ENCODE measurements at regions not wholly inside any gene's neighbourhood (a gene's known extent, or its start where the extent isn't known, plus 50 kb on each side); places are given as distances from the start of the nearest gene placed in this dataset.

DNA sequence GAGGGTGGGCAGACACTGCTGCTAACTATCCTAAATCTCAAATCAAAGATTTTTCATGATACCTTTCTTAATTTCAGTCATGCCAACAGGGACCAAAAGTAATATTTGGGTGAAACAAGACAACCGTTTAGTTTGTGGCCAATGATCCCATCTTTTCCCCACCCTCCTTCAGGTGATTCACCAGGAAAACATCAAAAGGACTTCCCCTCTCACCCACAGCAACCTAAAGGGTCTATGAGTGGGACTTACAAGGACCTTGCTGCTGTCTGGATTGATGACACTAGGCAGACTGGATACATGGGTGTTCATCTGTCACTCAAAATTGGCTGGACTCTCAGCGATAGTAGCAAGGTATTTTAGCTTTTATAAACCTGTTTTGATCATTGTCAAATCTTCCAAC is 62.0 kb upstream of the ZC3H12C start:
- Mint-ChIP-seq H3K27me3 (peaks cover 3% of the 10 kb centered on the region in 2 donors), H3K4me3 (no peak overlapping the region), H3K27ac (no peak overlapping the region), H3K4me1 (no peaks in the 10 kb centered on the region), H3K9me3 (no peaks in the 10 kb centered on the region), H3K36me3 (no peaks in the 10 kb centered on the region)
- H3K4me1 ChIP-seq (ENCODE audit: control insufficient read depth in 1 of 2, extremely low read depth in 1 of 2, insufficient read depth in 2 of 2, low read length in 2 of 2), result no peaks in the 10 kb centered on the region
- ChIA-PET POLR2A (no interaction called here), CTCF (no interaction called here)
- no peaks in the 10 kb centered on the region for H3K9me3 ChIP-seq
- no peaks in the 10 kb centered on the region for H3K36me3 ChIP-seq (ENCODE audit: control insufficient read depth in 2 of 2, extremely low read depth in 1 of 2, insufficient read depth in 1 of 2, low read length in 1 of 2)
- DNase-seq (no peak), ATAC-seq (replicated peaks in 1 of 4) (no peak)
- H3K27ac ChIP-seq (ENCODE audit: low read length), result no peak overlapping the region
- WGBS (ENCODE audit: insufficient coverage), result no CpG with 5 or more reads among the region's 2 CpGs
- H3K27me3 ChIP-seq (replicated peaks in 1 of 2; ENCODE audit: control insufficient read depth in 2 of 2, extremely low read depth in 1 of 2, insufficient read depth in 2 of 2, low read length in 1 of 2), result no peaks in the 10 kb centered on the region
- no peak overlapping the region for H3K4me3 ChIP-seq (ENCODE audit: control insufficient read depth in 1 of 2, extremely low read depth in 1 of 2, low read length in 1 of 2)

DNA sequence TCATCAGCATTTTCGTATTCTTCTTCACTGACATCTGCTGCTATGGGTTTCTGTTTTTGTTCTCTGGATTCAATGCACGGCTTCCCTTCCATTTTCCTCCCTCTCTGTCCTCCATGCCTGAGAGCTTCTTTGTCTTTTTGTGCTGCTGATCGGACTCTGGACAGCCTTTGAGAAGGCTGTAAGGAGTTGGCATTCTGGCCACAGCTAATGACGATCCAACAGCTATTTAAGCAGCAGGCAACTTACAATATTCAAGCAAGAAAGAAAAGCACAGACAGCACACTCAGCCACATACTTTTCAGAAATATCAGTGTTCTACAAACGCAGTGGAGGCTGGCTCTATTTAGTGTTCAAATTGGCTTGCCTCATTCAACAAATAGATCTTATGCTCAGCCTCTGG is 60.9 kb upstream of the ZC3H12C start:
- Histone ChIP-seq H3K4me1 (ENCODE audit: control insufficient read depth in 1 of 2, extremely low read depth in 1 of 2, insufficient read depth in 2 of 2, low read length in 2 of 2) (no peaks in the 10 kb centered on the region), H3K27ac (ENCODE audit: low read length) (no peak overlapping the region), H3K36me3 (ENCODE audit: control insufficient read depth in 2 of 2, extremely low read depth in 1 of 2, insufficient read depth in 1 of 2, low read length in 1 of 2) (no peaks in the 10 kb centered on the region), H3K9me3 (no peaks in the 10 kb centered on the region), H3K27me3 (replicated peaks in 1 of 2; ENCODE audit: control insufficient read depth in 2 of 2, extremely low read depth in 1 of 2, insufficient read depth in 2 of 2, low read length in 1 of 2) (no peaks in the 10 kb centered on the region), H3K4me3 (ENCODE audit: control insufficient read depth in 1 of 2, extremely low read depth in 1 of 2, low read length in 1 of 2) (no peak overlapping the region)
- ATAC-seq (replicated peaks in 1 of 4), result no peak
- peaks cover 3% of the 10 kb centered on the region in 2 donors for H3K27me3 Mint-ChIP-seq
- no peaks in the 10 kb centered on the region for H3K36me3 Mint-ChIP-seq
- no peak overlapping the region for H3K27ac Mint-ChIP-seq
- POLR2A ChIA-PET, result no interaction called here
- 80% methylated on average over 1 of the region's 5 CpGs for WGBS (ENCODE audit: insufficient coverage)
- H3K4me3 Mint-ChIP-seq, result no peak overlapping the region
- DNase-seq, result no peak
- H3K9me3 Mint-ChIP-seq, result no peaks in the 10 kb centered on the region
- CTCF ChIA-PET, result no interaction called here
- no peaks in the 10 kb centered on the region for H3K4me1 Mint-ChIP-seq

DNA sequence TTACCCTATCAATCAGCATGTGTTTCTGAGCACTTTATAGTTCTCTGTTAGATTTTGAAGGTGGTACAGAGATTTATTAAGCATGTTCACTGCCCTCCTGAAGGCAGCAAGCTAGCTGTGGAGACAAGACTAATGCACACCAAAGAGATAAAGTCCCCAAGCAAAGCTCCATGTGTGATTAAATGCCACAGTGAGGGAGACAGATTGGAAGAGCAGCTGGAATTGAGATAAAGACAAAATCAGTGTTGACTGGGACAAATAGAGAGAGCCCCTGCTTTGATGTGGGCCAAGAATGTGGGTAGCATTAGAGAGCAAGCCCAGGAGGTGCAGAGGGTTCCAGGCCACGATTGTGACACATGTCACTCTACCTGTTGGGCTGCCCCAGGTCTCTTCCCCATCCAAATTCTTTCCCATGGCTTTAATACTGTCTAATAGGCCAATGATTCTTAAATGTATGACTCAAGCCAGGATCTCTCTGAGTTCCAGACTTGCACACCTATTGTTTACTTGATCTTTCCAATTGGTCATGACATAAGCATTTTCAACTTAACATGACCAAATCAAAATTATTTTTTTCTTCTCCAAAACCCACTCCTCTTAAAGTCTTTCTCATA is 60.1 kb upstream of the ZC3H12C start:
- Mint-ChIP-seq H3K36me3 (no peaks in the 10 kb centered on the region), H3K4me1 (no peaks in the 10 kb centered on the region), H3K4me3 (no peak overlapping the region), H3K27me3 (peaks cover 0 to 5% of the 10 kb centered on the region in 2 donors), H3K27ac (no peak overlapping the region), H3K9me3 (no peaks in the 10 kb centered on the region)
- WGBS (ENCODE audit: insufficient coverage), result no CpG with 5 or more reads among the region's 1 CpG
- no peak for ATAC-seq (replicated peaks in 1 of 4)
- Histone ChIP-seq H3K27me3 (replicated peaks in 1 of 2; ENCODE audit: control insufficient read depth in 2 of 2, extremely low read depth in 1 of 2, insufficient read depth in 2 of 2, low read length in 1 of 2) (no peaks in the 10 kb centered on the region), H3K4me1 (ENCODE audit: control insufficient read depth in 1 of 2, extremely low read depth in 1 of 2, insufficient read depth in 2 of 2, low read length in 2 of 2) (no peaks in the 10 kb centered on the region), H3K27ac (ENCODE audit: low read length) (no peak overlapping the region), H3K4me3 (ENCODE audit: control insufficient read depth in 1 of 2, extremely low read depth in 1 of 2, low read length in 1 of 2) (no peak overlapping the region), H3K36me3 (ENCODE audit: control insufficient read depth in 2 of 2, extremely low read depth in 1 of 2, insufficient read depth in 1 of 2, low read length in 1 of 2) (no peaks in the 10 kb centered on the region), H3K9me3 (no peaks in the 10 kb centered on the region)
- DNase-seq, result no peak
- ChIA-PET CTCF (no interaction called here), POLR2A (no interaction called here)

DNA sequence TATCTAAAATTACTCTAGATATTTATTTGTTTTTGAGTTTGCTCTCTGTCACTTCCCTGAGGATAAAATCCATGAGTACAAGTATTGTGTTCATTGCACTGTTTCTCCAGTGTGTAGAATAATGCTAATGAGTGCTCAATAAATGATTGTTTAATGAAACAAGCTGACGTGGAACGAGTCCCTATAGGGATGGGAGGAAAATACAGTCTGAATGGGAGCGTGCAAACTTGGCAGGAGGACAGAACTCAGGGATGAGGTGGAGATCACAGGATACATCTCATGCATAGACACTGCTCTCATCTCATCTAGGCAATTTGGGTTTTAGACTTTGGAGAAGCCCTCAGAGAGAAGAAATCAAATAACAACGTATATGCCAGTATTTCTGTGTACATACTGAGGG is 58.4 kb upstream of the ZC3H12C start:
- DNase-seq (no peak), ATAC-seq (replicated peaks in 1 of 4) (no peak)
- no peak overlapping the region for H3K27ac ChIP-seq (ENCODE audit: low read length)
- Mint-ChIP-seq H3K4me1 (no peaks in the 10 kb centered on the region), H3K9me3 (no peaks in the 10 kb centered on the region), H3K27ac (no peak overlapping the region), H3K36me3 (no peaks in the 10 kb centered on the region), H3K27me3 (peaks cover 4 to 6% of the 10 kb centered on the region in 2 donors), H3K4me3 (no peak overlapping the region)
- WGBS (ENCODE audit: insufficient coverage), result 43% methylated on average over 1 of the region's 4 CpGs
- H3K4me3 ChIP-seq (ENCODE audit: control insufficient read depth in 1 of 2, extremely low read depth in 1 of 2, low read length in 1 of 2), result no peak overlapping the region
- H3K4me1 ChIP-seq (ENCODE audit: control insufficient read depth in 1 of 2, extremely low read depth in 1 of 2, insufficient read depth in 2 of 2, low read length in 2 of 2), result no peaks in the 10 kb centered on the region
- H3K36me3 ChIP-seq (ENCODE audit: control insufficient read depth in 2 of 2, extremely low read depth in 1 of 2, insufficient read depth in 1 of 2, low read length in 1 of 2), result no peaks in the 10 kb centered on the region
- no peaks in the 10 kb centered on the region for H3K9me3 ChIP-seq
- ChIA-PET CTCF (interaction anchor here in 1 of 2 donors (0.7 kb wide), 1 partner anchor 13 kb away, joined by 7 read pairs; no protein-coding TSS in a partner anchor), POLR2A (no interaction called here)
- H3K27me3 ChIP-seq (replicated peaks in 1 of 2; ENCODE audit: control insufficient read depth in 2 of 2, extremely low read depth in 1 of 2, insufficient read depth in 2 of 2, low read length in 1 of 2), result no peaks in the 10 kb centered on the region

DNA sequence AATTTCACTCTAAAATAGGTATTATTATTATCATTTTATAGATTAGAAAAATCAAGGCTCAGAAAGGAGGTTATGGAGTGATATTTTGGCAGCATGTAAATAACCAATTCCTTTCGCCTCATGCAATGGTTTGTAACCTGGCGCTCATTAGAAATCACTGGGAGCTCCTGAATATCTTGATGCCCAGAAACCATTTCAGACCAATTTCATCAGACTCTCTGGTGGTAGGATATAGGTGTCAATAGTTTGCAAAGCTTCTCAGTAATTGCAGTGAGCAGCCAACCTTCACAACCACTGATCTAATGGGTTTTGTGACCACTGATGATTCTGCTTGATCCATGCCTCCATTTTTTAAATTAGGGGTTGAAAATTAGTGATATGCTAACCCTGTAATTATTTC is 57.8 kb upstream of the ZC3H12C start:
- H3K27me3 ChIP-seq (replicated peaks in 1 of 2; ENCODE audit: control insufficient read depth in 2 of 2, extremely low read depth in 1 of 2, insufficient read depth in 2 of 2, low read length in 1 of 2), result no peaks in the 10 kb centered on the region
- Mint-ChIP-seq H3K27ac (no peak overlapping the region), H3K4me3 (no peak overlapping the region), H3K36me3 (no peaks in the 10 kb centered on the region), H3K4me1 (no peaks in the 10 kb centered on the region), H3K27me3 (peaks cover 4 to 6% of the 10 kb centered on the region in 2 donors), H3K9me3 (no peaks in the 10 kb centered on the region)
- CTCF ChIA-PET, result interaction anchor here in 1 of 2 donors (0.7 kb wide), 1 partner anchor 14 kb away, joined by 7 read pairs; no protein-coding TSS in a partner anchor
- no peak overlapping the region for H3K27ac ChIP-seq (ENCODE audit: low read length)
- H3K4me3 ChIP-seq (ENCODE audit: control insufficient read depth in 1 of 2, extremely low read depth in 1 of 2, low read length in 1 of 2), result no peak overlapping the region
- no peaks in the 10 kb centered on the region for H3K9me3 ChIP-seq
- no peaks in the 10 kb centered on the region for H3K36me3 ChIP-seq (ENCODE audit: control insufficient read depth in 2 of 2, extremely low read depth in 1 of 2, insufficient read depth in 1 of 2, low read length in 1 of 2)
- POLR2A ChIA-PET, result no interaction called here
- no peak for DNase-seq
- H3K4me1 ChIP-seq (ENCODE audit: control insufficient read depth in 1 of 2, extremely low read depth in 1 of 2, insufficient read depth in 2 of 2, low read length in 2 of 2), result no peaks in the 10 kb centered on the region
- no peak for ATAC-seq (replicated peaks in 1 of 4)
- no CpG with 5 or more reads among the region's 2 CpGs for WGBS (ENCODE audit: insufficient coverage)

DNA sequence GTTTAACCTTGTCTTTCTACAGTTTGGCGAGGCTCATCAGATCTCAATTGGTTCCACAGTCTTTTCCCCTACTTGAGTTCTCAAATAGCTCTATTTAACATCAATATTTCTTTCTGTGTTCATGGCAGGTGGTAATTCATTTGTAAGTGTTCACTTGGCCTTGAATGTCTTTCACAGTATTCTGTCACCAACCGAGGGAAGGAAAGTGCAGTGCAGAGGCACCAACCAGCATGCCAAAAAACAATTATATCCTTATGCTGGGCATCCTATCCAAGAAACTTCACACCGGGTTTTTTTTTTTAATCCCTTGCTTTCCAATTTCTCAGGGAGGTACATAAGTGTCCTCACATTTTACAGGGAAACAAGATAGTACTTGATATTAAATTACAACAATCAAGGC is 55.0 kb upstream of the ZC3H12C start:
- no peak overlapping the region for H3K4me3 Mint-ChIP-seq
- WGBS (ENCODE audit: insufficient coverage), result no CpG with 5 or more reads among the region's 3 CpGs
- H3K27me3 Mint-ChIP-seq, result peaks cover 6 to 16% of the 10 kb centered on the region in 2 donors
- no peak overlapping the region for H3K27ac ChIP-seq (ENCODE audit: low read length)
- no peak overlapping the region for H3K27ac Mint-ChIP-seq
- H3K4me1 ChIP-seq (ENCODE audit: control insufficient read depth in 1 of 2, extremely low read depth in 1 of 2, insufficient read depth in 2 of 2, low read length in 2 of 2), result no peaks in the 10 kb centered on the region
- no peaks in the 10 kb centered on the region for H3K9me3 Mint-ChIP-seq
- CTCF ChIA-PET, result no interaction called here
- H3K27me3 ChIP-seq (replicated peaks in 1 of 2; ENCODE audit: control insufficient read depth in 2 of 2, extremely low read depth in 1 of 2, insufficient read depth in 2 of 2, low read length in 1 of 2), result no peaks in the 10 kb centered on the region
- no peak overlapping the region for H3K4me3 ChIP-seq (ENCODE audit: control insufficient read depth in 1 of 2, extremely low read depth in 1 of 2, low read length in 1 of 2)
- H3K36me3 ChIP-seq (ENCODE audit: control insufficient read depth in 2 of 2, extremely low read depth in 1 of 2, insufficient read depth in 1 of 2, low read length in 1 of 2), result no peaks in the 10 kb centered on the region
- no peaks in the 10 kb centered on the region for H3K9me3 ChIP-seq
- ATAC-seq (replicated peaks in 1 of 4) (no peak), DNase-seq (no peak)
- no peaks in the 10 kb centered on the region for H3K36me3 Mint-ChIP-seq
- no peaks in the 10 kb centered on the region for H3K4me1 Mint-ChIP-seq
- POLR2A ChIA-PET, result no interaction called here

Data from T-cell (primary cell).